GM19463 (cell line): ENCODE measurements at regions not wholly inside any gene's neighbourhood (a gene's known extent, or its start where the extent isn't known, plus 50 kb on each side); places are given as distances from the start of the nearest gene placed in this dataset.
"Not testable (repeated sequence)": the region's sequence is repeated elsewhere in the genome, so short reads cannot be mapped to it uniquely, and the experiment has no call there.

Experiments used
- ATAC-seq: cut with Tn5 transposase; IDR thresholded peaks from one replicate; pipeline ENCODE4 v1.9.1; 2021; ENCODE audit warnings: mild to moderate bottlenecking, moderate library complexity; ENCODE audit not compliant: unreplicated experiment

GRCh38 chr13:64529874-64530485 lies 2700.2 kb downstream of the PCDH9 start:
- no peak for ATAC-seq

- no peak for ATAC-seq
Observed at GRCh38 chr13:64528838-64529237, 2701.3 kb downstream of the PCDH9 start.

GRCh38 chr13:64527561-64527960 lies 2702.6 kb downstream of the PCDH9 start:
- ATAC-seq = no peak

- no peak for ATAC-seq
Observed at GRCh38 chr13:64525687-64526086, 2704.4 kb downstream of the PCDH9 start.

GRCh38 chr13:64510747-64511146 lies 2719.4 kb downstream of the PCDH9 start:
- ATAC-seq = no peak

GRCh38 chr13:64506246-64506645 lies 2723.9 kb downstream of the PCDH9 start:
- no peak for ATAC-seq

GRCh38 chr13:64505336-64505910 lies 2724.7 kb downstream of the PCDH9 start:
- ATAC-seq = no peak

GRCh38 chr13:64488731-64489130 lies 2741.4 kb downstream of the PCDH9 start:
- ATAC-seq = no peak

GRCh38 chr13:64482373-64482772 lies 2747.8 kb downstream of the PCDH9 start:
- ATAC-seq = no peak

GRCh38 chr13:64480672-64481071 lies 2749.5 kb downstream of the PCDH9 start:
- no peak for ATAC-seq

- no peak for ATAC-seq
Observed at GRCh38 chr13:64480211-64480610, 2749.9 kb downstream of the PCDH9 start.

- ATAC-seq = no peak
Observed at GRCh38 chr13:64477146-64477545, 2753.0 kb downstream of the PCDH9 start.

- ATAC-seq = not testable (repeated sequence)
Observed at GRCh38 chr13:64476041-64476568, 2754.0 kb downstream of the PCDH9 start.

GRCh38 chr13:64471916-64472315 lies 2758.2 kb downstream of the PCDH9 start:
- ATAC-seq = no peak

GRCh38 chr13:64470751-64471150 lies 2759.4 kb downstream of the PCDH9 start:
- ATAC-seq = no peak

- no peak for ATAC-seq
Observed at GRCh38 chr13:64459778-64460177, 2770.4 kb downstream of the PCDH9 start.

- ATAC-seq = no peak
Observed at GRCh38 chr13:64457976-64458375, 2772.2 kb downstream of the PCDH9 start.

GRCh38 chr13:64455124-64455523 lies 2775.0 kb downstream of the PCDH9 start:
- no peak for ATAC-seq

- ATAC-seq = no peak
Observed at GRCh38 chr13:64453831-64454230, 2776.3 kb downstream of the PCDH9 start.

- ATAC-seq = no peak
Observed at GRCh38 chr13:64446372-64446771, 2783.8 kb downstream of the PCDH9 start.

- no peak for ATAC-seq
Observed at GRCh38 chr13:64441740-64442139, 2788.4 kb downstream of the PCDH9 start.

GRCh38 chr13:64438084-64438483 lies 2792.1 kb downstream of the PCDH9 start:
- ATAC-seq = no peak

GRCh38 chr13:64429691-64430090 lies 2800.4 kb downstream of the PCDH9 start:
- no peak for ATAC-seq
